Vagina (tissue), 2 donors: ENCODE measurements at regions not wholly inside any gene's neighbourhood (a gene's known extent, or its start where the extent isn't known, plus 50 kb on each side); places are given as distances from the start of the nearest gene placed in this dataset.

Source experiments
- CTCF ChIP-seq, 3 experiments: fragments of 450-650 bp in 2 of 3; fragments of 200-600 bp in 1 of 3; sonication (generic) in 1 of 3; IDR thresholded peaks; one replicate each; pipeline ENCODE4 v1.5.1; 2017 to 2019; ENCODE audit warnings: antibody characterized with exemption in 3 of 3, mild to moderate bottlenecking in 2 of 3, moderate library complexity in 2 of 3
- POLR2A ChIP-seq, 2 donors: fragments of 450-650 bp; IDR thresholded peaks; one replicate each; pipeline ENCODE4 v1.6.1; 2017; ENCODE audit warnings: antibody characterized with exemption in 2 of 2, mild to moderate bottlenecking in 2 of 2, moderate library complexity in 2 of 2
- POLR2AphosphoS5 ChIP-seq, 2 donors: sonication (generic); formaldehyde crosslinking; IDR thresholded peaks; one replicate each; pipeline ENCODE4 v1.9.0; 2017; ENCODE audit warnings: antibody characterized with exemption in 2 of 2, mild to moderate bottlenecking in 2 of 2, low read depth in 1 of 2; ENCODE audit not compliant: insufficient read depth in 1 of 2

GRCh38 chr11:128042290-128042751, 545.0 kb downstream of the ETS1 start:
- TF ChIP-seq CTCF (IDR thresholded peaks at IDR 0.05) (no peak), POLR2A (IDR thresholded peaks at IDR 0.05) (no peak), POLR2AphosphoS5 (IDR thresholded peaks at IDR 0.05; ENCODE audit: insufficient read depth in 1 of 2, low read depth in 1 of 2) (no peak)
